Neural progenitor cell (in vitro differentiated cells): ENCODE measurements at regions not wholly inside any gene's neighbourhood (a gene's known extent, or its start where the extent isn't known, plus 50 kb on each side); places are given as distances from the start of the nearest gene placed in this dataset.

Experiments
- DNase-seq: peaks from one replicate; pipeline ENCODE4 v3.0.0-alpha.2; 2016; ENCODE audit warnings: low spot score
- H2AFZ ChIP-seq: fragments of 200-600 bp; sonication (generic); replicated peaks from 2 replicates; pipeline ENCODE4 v1.6.1; 2016; ENCODE audit warnings: antibody characterized with exemption
- H3F3A ChIP-seq: fragments of 200-600 bp; sonication (generic); 2 replicates; pipeline ENCODE4 v1.6.1; 2016; ENCODE audit warnings: antibody characterized with exemption, low read depth
- H3K27ac ChIP-seq: fragments of 200-600 bp; sonication (generic); 2 replicates; pipeline ENCODE4 v1.5.1; 2016; ENCODE audit warnings: mild to moderate bottlenecking
- H3K27me3 ChIP-seq: fragments of 200-600 bp; sonication (generic); 2 replicates; pipeline ENCODE4 v1.6.1; 2016; ENCODE audit warnings: mild to moderate bottlenecking, moderate library complexity
- H3K36me3 ChIP-seq: fragments of 200-600 bp; sonication (generic); 2 replicates; pipeline ENCODE4 v1.5.1; 2016
- H3K4me1 ChIP-seq: fragments of 200-600 bp; sonication (generic); 2 replicates; pipeline ENCODE4 v1.6.1; 2016; ENCODE audit warnings: mixed run types
- H3K4me2 ChIP-seq: fragments of 200-600 bp; sonication (generic); 2 replicates; pipeline ENCODE4 v1.6.1; 2016
- H3K4me3 ChIP-seq: fragments of 200-600 bp; sonication (generic); 2 replicates; pipeline ENCODE4 v1.5.1; 2016
- H3K79me2 ChIP-seq: fragments of 200-600 bp; sonication (generic); 2 replicates; pipeline ENCODE4 v1.6.1; 2016; ENCODE audit warnings: low read depth
- H3K9ac ChIP-seq: fragments of 200-600 bp; sonication (generic); 2 replicates; pipeline ENCODE4 v1.6.1; 2016
- H3K9me3 ChIP-seq: fragments of 200-600 bp; sonication (generic); 2 replicates; pipeline ENCODE4 v1.5.1; 2016; ENCODE audit warnings: low read depth
- H4K20me1 ChIP-seq: fragments of 200-600 bp; sonication (generic); 2 replicates; pipeline ENCODE4 v1.6.1; 2016; ENCODE audit warnings: low read depth
- H3K27ac Mint-ChIP-seq: 3 replicates; pipeline ENCODE4 v1.8.0; 2021; ENCODE audit warnings: mixed read lengths
- H3K27me3 Mint-ChIP-seq: 2 replicates; pipeline ENCODE4 v1.8.0; 2022; ENCODE audit warnings: low read depth, mild to moderate bottlenecking, inconsistent platforms, moderate library complexity, mixed read lengths; ENCODE audit not compliant: insufficient read depth
- H3K36me3 Mint-ChIP-seq: 3 replicates; pipeline ENCODE4 v1.8.0; 2021; ENCODE audit warnings: mixed read lengths
- H3K4me1 Mint-ChIP-seq: 3 replicates; pipeline ENCODE4 v1.8.0; 2021; ENCODE audit warnings: mixed read lengths
- H3K4me3 Mint-ChIP-seq: 3 replicates; pipeline ENCODE4 v1.8.0; 2021; ENCODE audit warnings: mild to moderate bottlenecking, moderate library complexity, mixed read lengths
- H3K9me3 Mint-ChIP-seq: 3 replicates; pipeline ENCODE4 v1.8.0; 2020; ENCODE audit warnings: mixed read lengths
- EZH2 ChIP-seq: fragments of 200-600 bp; sonication (generic); IDR thresholded peaks from 2 replicates; pipeline ENCODE4 v1.6.1; 2017; ENCODE audit warnings: antibody characterized with exemption, mild to moderate bottlenecking, moderate library complexity
- EZH2phosphoT487 ChIP-seq: fragments of 200-600 bp; sonication (generic); IDR thresholded peaks from 2 replicates; pipeline ENCODE4 v1.6.1; 2017; ENCODE audit warnings: antibody characterized with exemption
- TF ChIP-seq, protein P1 (sequence below): fragments of 200-600 bp; sonication (generic); IDR thresholded peaks from 2 replicates; pipeline ENCODE4 v1.5.1; 2017; ENCODE audit warnings: antibody characterized with exemption, mild to moderate bottlenecking

DNA sequence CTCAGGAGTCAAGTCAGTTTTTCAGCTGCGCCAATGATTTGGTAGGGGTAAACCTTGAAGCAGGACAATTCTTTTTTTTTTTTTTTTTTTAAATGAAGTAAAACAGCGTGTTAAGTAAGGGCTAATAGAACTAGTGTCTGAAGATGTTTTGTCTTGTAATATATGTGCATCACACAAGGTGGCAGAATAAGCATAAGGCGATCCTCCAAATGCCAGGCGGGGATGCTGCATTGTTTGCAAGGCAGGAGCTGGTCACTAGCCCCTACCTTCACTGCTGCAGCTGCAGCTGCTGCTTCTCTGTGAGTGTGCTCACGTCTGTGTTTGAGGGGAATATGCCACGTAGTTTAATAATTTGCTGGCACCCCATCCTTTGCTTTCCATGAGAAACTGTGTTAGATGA is 272.7 kb upstream of the MAP3K7 start:
- H3K27ac ChIP-seq: no peak overlapping the region
- H3K9me3 Mint-ChIP-seq: no peaks in the 10 kb centered on the region
- H3K36me3 ChIP-seq: no peaks in the 10 kb centered on the region
- H3K79me2 ChIP-seq: no peaks in the 10 kb centered on the region
- TF ChIP-seq, protein P1, sequence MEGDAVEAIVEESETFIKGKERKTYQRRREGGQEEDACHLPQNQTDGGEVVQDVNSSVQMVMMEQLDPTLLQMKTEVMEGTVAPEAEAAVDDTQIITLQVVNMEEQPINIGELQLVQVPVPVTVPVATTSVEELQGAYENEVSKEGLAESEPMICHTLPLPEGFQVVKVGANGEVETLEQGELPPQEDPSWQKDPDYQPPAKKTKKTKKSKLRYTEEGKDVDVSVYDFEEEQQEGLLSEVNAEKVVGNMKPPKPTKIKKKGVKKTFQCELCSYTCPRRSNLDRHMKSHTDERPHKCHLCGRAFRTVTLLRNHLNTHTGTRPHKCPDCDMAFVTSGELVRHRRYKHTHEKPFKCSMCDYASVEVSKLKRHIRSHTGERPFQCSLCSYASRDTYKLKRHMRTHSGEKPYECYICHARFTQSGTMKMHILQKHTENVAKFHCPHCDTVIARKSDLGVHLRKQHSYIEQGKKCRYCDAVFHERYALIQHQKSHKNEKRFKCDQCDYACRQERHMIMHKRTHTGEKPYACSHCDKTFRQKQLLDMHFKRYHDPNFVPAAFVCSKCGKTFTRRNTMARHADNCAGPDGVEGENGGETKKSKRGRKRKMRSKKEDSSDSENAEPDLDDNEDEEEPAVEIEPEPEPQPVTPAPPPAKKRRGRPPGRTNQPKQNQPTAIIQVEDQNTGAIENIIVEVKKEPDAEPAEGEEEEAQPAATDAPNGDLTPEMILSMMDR: peak; percentile 24
- TF ChIP-seq EZH2phosphoT487 (no peak), EZH2 (no peak)
- H3K27ac Mint-ChIP-seq: no peak overlapping the region
- no peaks in the 10 kb centered on the region for H3F3A ChIP-seq
- H3K27me3 Mint-ChIP-seq: peaks cover 2% of the 10 kb centered on the region
- no peaks in the 10 kb centered on the region for H3K27me3 ChIP-seq
- peak; percentile 38 for DNase-seq
- no peaks in the 10 kb centered on the region for H3K36me3 Mint-ChIP-seq
- H3K4me1 Mint-ChIP-seq: no peaks in the 10 kb centered on the region
- no peak overlapping the region for H2AFZ ChIP-seq
- no peaks in the 10 kb centered on the region for H3K9me3 ChIP-seq
- no peak overlapping the region for H3K4me2 ChIP-seq
- H3K4me1 ChIP-seq: no peaks in the 10 kb centered on the region
- H3K9ac ChIP-seq: no peak overlapping the region
- H3K4me3 Mint-ChIP-seq: no peak overlapping the region
- H3K4me3 ChIP-seq: no peak overlapping the region
- H4K20me1 ChIP-seq: no peaks in the 10 kb centered on the region

DNA sequence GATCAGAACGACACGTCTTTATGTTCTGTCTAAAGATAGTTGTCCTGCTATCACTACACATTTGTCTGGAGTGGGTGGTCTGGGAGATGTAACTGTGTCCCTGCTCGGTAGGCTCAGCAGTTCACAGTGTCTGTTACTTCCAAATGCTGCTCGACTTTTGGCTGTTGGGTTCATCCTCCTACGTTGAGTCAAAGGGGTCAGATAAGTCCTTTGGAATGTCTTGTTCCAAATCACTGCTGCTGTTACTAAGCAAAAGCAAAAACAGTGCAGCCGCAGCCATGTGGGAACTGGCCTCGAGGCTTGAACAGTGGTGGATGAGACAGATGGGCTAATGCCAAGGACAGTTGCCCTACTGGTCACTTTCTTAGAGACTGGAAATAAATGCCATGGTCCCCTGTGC is 272.2 kb upstream of the MAP3K7 start:
- no peaks in the 10 kb centered on the region for H4K20me1 ChIP-seq
- H3K9me3 ChIP-seq: no peaks in the 10 kb centered on the region
- DNase-seq: peak; percentile 8
- no peak for TF ChIP-seq EZH2phosphoT487
- TF ChIP-seq, protein P1: no peak
- TF ChIP-seq EZH2: no peak
- no peak overlapping the region for H3K4me3 Mint-ChIP-seq
- H3K4me3 ChIP-seq: no peak overlapping the region
- H3K4me1 ChIP-seq: no peaks in the 10 kb centered on the region
- H3K4me1 Mint-ChIP-seq: no peaks in the 10 kb centered on the region
- no peaks in the 10 kb centered on the region for H3K9me3 Mint-ChIP-seq
- no peaks in the 10 kb centered on the region for H3K36me3 Mint-ChIP-seq
- H3K27ac Mint-ChIP-seq: no peak overlapping the region
- H3K9ac ChIP-seq: no peak overlapping the region
- H3K27ac ChIP-seq: no peak overlapping the region
- H3K4me2 ChIP-seq: no peak overlapping the region
- no peaks in the 10 kb centered on the region for H3K79me2 ChIP-seq
- H3F3A ChIP-seq: no peaks in the 10 kb centered on the region
- no peaks in the 10 kb centered on the region for H3K36me3 ChIP-seq
- H3K27me3 Mint-ChIP-seq: peaks cover 2% of the 10 kb centered on the region
- no peak overlapping the region for H2AFZ ChIP-seq
- no peaks in the 10 kb centered on the region for H3K27me3 ChIP-seq

DNA sequence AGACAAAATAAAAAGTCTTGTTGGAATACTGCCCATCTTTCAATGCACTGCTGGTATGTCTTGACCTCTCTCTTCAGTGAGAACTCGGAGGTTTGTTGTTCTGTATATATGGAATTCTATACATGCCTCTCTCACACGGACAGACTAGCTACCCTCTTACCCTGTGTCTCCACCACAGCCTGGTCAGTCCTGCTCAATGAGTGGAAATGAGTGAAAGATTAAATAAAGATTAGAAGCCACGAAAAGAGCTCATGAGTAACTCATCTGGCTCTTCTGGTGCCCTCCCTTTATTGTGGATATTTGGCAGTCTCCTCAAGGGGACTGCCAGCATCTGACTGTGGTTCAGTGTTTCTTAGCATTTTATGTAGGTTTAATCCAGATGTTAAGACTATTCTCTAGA is 262.8 kb upstream of the MAP3K7 start:
- H3K27me3 ChIP-seq: no peaks in the 10 kb centered on the region
- Mint-ChIP-seq H3K9me3 (no peaks in the 10 kb centered on the region), H3K4me1 (peaks cover 11% of the 10 kb centered on the region), H3K36me3 (no peaks in the 10 kb centered on the region), H3K27me3 (peaks cover 3% of the 10 kb centered on the region), H3K27ac (no peak overlapping the region), H3K4me3 (no peak overlapping the region)
- no peak overlapping the region for H2AFZ ChIP-seq
- no peak overlapping the region for H3K27ac ChIP-seq
- H3F3A ChIP-seq: no peaks in the 10 kb centered on the region
- no peaks in the 10 kb centered on the region for H3K9me3 ChIP-seq
- H4K20me1 ChIP-seq: no peaks in the 10 kb centered on the region
- no peaks in the 10 kb centered on the region for H3K79me2 ChIP-seq
- no peak for DNase-seq
- no peak overlapping the region for H3K4me3 ChIP-seq
- TF ChIP-seq, protein P1: no peak
- TF ChIP-seq EZH2 (no peak), EZH2phosphoT487 (no peak)
- H3K9ac ChIP-seq: no peak overlapping the region
- H3K36me3 ChIP-seq: no peaks in the 10 kb centered on the region
- no peak overlapping the region for H3K4me2 ChIP-seq
- no peaks in the 10 kb centered on the region for H3K4me1 ChIP-seq
